ENCODE measurements at regions not wholly inside any gene's neighbourhood (a gene's known extent, or its start where the extent isn't known, plus 50 kb on each side); places are given as distances from the start of the nearest gene placed in this dataset.

DNA sequence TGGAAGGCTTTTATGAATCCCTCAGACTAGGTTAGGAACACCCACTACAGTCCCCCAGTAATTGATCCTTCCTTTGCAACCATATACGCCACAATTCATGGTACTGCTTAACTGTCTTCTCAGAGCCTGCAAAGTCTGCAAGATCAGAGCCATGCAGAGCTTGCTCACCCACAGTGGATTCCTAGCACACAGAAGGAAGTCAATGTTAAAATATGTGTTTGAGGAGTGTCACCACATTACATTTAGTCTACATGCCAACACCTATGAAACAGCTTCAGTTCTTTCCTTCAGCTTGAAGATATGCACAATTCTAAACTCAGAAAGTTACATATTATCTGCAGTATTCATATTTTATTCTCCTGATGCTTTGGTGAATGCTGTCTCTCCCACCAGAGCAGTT, 138.5 kb downstream of the NDUFA12 start:
- TF ChIP-seq, protein P1, sequence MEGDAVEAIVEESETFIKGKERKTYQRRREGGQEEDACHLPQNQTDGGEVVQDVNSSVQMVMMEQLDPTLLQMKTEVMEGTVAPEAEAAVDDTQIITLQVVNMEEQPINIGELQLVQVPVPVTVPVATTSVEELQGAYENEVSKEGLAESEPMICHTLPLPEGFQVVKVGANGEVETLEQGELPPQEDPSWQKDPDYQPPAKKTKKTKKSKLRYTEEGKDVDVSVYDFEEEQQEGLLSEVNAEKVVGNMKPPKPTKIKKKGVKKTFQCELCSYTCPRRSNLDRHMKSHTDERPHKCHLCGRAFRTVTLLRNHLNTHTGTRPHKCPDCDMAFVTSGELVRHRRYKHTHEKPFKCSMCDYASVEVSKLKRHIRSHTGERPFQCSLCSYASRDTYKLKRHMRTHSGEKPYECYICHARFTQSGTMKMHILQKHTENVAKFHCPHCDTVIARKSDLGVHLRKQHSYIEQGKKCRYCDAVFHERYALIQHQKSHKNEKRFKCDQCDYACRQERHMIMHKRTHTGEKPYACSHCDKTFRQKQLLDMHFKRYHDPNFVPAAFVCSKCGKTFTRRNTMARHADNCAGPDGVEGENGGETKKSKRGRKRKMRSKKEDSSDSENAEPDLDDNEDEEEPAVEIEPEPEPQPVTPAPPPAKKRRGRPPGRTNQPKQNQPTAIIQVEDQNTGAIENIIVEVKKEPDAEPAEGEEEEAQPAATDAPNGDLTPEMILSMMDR (conservative IDR thresholded peaks at IDR 0.05; ENCODE audit: low read depth, low read length): no peak
- TF ChIP-seq EZH2 (IDR thresholded peaks at IDR 0.05; ENCODE audit: borderline replicate concordance, low read depth, low read length, poor library complexity, severe bottlenecking): no peak

Data from A673 (cell line).